Esophagus squamous epithelium (tissue), 4 donors: ENCODE measurements at regions not wholly inside any gene's neighbourhood (a gene's known extent, or its start where the extent isn't known, plus 50 kb on each side); places are given as distances from the start of the nearest gene placed in this dataset.

Experiments
- POLR2A ChIP-seq, 4 donors: fragments of 450-650 bp; IDR thresholded peaks; one replicate each; pipeline ENCODE4 v1.6.1; 2017; ENCODE audit warnings: antibody characterized with exemption in 4 of 4, mild to moderate bottlenecking in 4 of 4, moderate library complexity in 3 of 4
- TF ChIP-seq, protein P1 (sequence below), 6 experiments: fragments of 450-650 bp in 4 of 6; fragments of 200-600 bp in 2 of 6; sonication (generic) in 2 of 6; IDR thresholded peaks; one replicate each; pipeline ENCODE4 v1.5.1; 2016 to 2019; ENCODE audit warnings: antibody characterized with exemption in 6 of 6, mild to moderate bottlenecking in 4 of 6, moderate library complexity in 4 of 6

GRCh38 chr9:2473681-2474080 lies 147.9 kb upstream of the VLDLR start:
- TF ChIP-seq, protein P1, sequence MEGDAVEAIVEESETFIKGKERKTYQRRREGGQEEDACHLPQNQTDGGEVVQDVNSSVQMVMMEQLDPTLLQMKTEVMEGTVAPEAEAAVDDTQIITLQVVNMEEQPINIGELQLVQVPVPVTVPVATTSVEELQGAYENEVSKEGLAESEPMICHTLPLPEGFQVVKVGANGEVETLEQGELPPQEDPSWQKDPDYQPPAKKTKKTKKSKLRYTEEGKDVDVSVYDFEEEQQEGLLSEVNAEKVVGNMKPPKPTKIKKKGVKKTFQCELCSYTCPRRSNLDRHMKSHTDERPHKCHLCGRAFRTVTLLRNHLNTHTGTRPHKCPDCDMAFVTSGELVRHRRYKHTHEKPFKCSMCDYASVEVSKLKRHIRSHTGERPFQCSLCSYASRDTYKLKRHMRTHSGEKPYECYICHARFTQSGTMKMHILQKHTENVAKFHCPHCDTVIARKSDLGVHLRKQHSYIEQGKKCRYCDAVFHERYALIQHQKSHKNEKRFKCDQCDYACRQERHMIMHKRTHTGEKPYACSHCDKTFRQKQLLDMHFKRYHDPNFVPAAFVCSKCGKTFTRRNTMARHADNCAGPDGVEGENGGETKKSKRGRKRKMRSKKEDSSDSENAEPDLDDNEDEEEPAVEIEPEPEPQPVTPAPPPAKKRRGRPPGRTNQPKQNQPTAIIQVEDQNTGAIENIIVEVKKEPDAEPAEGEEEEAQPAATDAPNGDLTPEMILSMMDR (IDR thresholded peaks at IDR 0.05) = no peak
- TF ChIP-seq POLR2A (IDR thresholded peaks at IDR 0.05) = no peak
